HepG2 (cell line): ENCODE measurements at regions not wholly inside any gene's neighbourhood (a gene's known extent, or its start where the extent isn't known, plus 50 kb on each side); places are given as distances from the start of the nearest gene placed in this dataset.

ENCODE experiments used
- CBX2 ChIP-seq, 2 experiments: fragments of 200-600 bp in 1 of 2; sonication (generic); formaldehyde crosslinking in 1 of 2; IDR thresholded peaks; 2 replicates each; pipeline versions ENCODE4 v1.7.0 to v1.8.1; 2018 to 2022; ENCODE audit warnings: low read depth in 2 of 2, low read length in 1 of 2, mild to moderate bottlenecking in 1 of 2, missing genetic modification reagents in 1 of 2
- CHD2 ChIP-seq: IDR thresholded peaks from 2 replicates; pipeline ENCODE4 v1.6.1; 2011; ENCODE audit warnings: low read depth, low read length, improper control_type of control experiment
- CREB1 ChIP-seq, 2 experiments: fragments of 450-650 bp in 1 of 2; IDR thresholded peaks; 2 replicates each; pipeline ENCODE4 v1.6.1; 2016 to 2017; ENCODE audit warnings: control low read depth in 1 of 2, mild to moderate bottlenecking in 1 of 2, missing compliant biosample characterization in 1 of 2, missing genetic modification characterization in 1 of 2
- IRX3 ChIP-seq: sonication (generic); formaldehyde crosslinking; IDR thresholded peaks from 2 replicates; pipeline ENCODE4 v1.8.1; 2023; ENCODE audit warnings: mild to moderate bottlenecking, low read depth, missing genetic modification reagents, borderline replicate concordance
- KDM2A ChIP-seq: sonication (generic); formaldehyde crosslinking; IDR thresholded peaks from 2 replicates; pipeline ENCODE4 v1.4.0; 2020; ENCODE audit warnings: low read depth, missing genetic modification reagents, borderline replicate concordance
- PHF20 ChIP-seq: sonication (generic); formaldehyde crosslinking; IDR thresholded peaks from 2 replicates; pipeline ENCODE4 v1.5.0; 2020; ENCODE audit warnings: mild to moderate bottlenecking, missing genetic modification reagents
- SMC3 ChIP-seq: IDR thresholded peaks from 2 replicates; pipeline ENCODE4 v1.6.1; 2011; ENCODE audit warnings: low read length, improper control_type of control experiment
- SP2 ChIP-seq: sonication (generic); formaldehyde crosslinking; IDR thresholded peaks from 2 replicates; pipeline ENCODE4 v1.5.1; 2020; ENCODE audit warnings: mild to moderate bottlenecking, missing genetic modification reagents
- ZBTB33 ChIP-seq: sonication (generic); formaldehyde crosslinking; IDR thresholded peaks from 2 replicates; pipeline ENCODE4 v1.4.0; 2020; ENCODE audit warnings: missing genetic modification reagents
- ZNF75D ChIP-seq: sonication (generic); formaldehyde crosslinking; IDR thresholded peaks from 2 replicates; pipeline ENCODE4 v1.8.1; 2023; ENCODE audit warnings: missing genetic modification reagents, mild to moderate bottlenecking, borderline replicate concordance
- ZNF761 ChIP-seq: sonication (generic); formaldehyde crosslinking; conservative IDR thresholded peaks from 2 replicates; pipeline ENCODE4 v1.4.0; 2020; ENCODE audit warnings: mild to moderate bottlenecking, missing genetic modification reagents
- TF ChIP-seq, protein P1 (sequence below): sonication (generic); formaldehyde crosslinking; IDR thresholded peaks from 2 replicates; pipeline ENCODE4 v1.5.0; 2020; ENCODE audit warnings: mild to moderate bottlenecking, missing genetic modification reagents, moderate library complexity
- TF ChIP-seq, protein P2 (sequence below): sonication (generic); formaldehyde crosslinking; IDR thresholded peaks from 2 replicates; pipeline ENCODE4 v1.4.0; 2020; ENCODE audit warnings: missing genetic modification reagents, borderline replicate concordance
- TF ChIP-seq, protein P3 (sequence below): sonication (generic); formaldehyde crosslinking; IDR thresholded peaks from 2 replicates; pipeline ENCODE4 v1.4.0; 2020; ENCODE audit warnings: mild to moderate bottlenecking, missing genetic modification reagents

DNA sequence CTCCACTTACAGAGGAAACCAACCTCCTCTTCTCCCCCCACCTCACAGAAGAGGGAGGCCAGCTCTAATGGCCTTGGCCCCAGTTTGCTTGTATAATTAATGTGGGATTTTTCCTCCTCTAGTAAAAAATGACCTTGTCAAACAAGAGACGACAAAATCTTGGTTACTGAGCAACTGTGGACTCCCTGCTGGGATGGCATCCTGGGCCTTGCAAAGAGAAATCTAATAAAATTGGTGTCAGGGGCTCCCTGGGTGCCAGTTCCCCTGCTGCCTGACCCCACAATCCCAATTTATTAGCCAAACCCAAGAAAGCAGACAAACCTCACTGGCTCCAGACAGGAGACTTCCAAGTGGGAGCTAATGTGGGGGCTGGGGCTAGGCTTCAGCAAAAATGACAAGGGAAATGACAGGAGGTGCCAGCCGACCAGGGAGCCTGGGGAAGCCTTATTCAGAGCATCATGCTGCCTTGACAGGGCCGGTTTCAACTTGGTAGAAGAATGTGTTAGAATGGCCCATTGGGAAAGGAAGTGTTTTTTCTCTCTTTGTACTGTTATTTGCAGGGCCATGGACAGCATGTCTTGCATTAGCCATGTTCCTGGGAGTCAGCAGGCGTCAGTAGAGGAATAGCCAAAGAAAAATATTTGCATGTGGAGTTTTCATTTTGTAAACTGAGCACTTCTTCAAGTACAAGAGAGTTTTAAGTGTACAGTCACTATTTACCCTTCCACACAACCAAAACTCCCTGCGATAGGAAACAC lies 816.9 kb downstream of the DHX35 start:
- TF ChIP-seq, protein P1, sequence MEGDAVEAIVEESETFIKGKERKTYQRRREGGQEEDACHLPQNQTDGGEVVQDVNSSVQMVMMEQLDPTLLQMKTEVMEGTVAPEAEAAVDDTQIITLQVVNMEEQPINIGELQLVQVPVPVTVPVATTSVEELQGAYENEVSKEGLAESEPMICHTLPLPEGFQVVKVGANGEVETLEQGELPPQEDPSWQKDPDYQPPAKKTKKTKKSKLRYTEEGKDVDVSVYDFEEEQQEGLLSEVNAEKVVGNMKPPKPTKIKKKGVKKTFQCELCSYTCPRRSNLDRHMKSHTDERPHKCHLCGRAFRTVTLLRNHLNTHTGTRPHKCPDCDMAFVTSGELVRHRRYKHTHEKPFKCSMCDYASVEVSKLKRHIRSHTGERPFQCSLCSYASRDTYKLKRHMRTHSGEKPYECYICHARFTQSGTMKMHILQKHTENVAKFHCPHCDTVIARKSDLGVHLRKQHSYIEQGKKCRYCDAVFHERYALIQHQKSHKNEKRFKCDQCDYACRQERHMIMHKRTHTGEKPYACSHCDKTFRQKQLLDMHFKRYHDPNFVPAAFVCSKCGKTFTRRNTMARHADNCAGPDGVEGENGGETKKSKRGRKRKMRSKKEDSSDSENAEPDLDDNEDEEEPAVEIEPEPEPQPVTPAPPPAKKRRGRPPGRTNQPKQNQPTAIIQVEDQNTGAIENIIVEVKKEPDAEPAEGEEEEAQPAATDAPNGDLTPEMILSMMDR (CRISPR knock-in tag), result no peak
- TF ChIP-seq IRX3 (no peak), KDM2A (CRISPR knock-in tag) (no peak), CREB1 (IDR thresholded peaks at IDR 0.05) (no peak), CREB1 (CRISPR knock-in tag; IDR thresholded peaks at IDR 0.05) (no peak), CHD2 (no peak), ZNF75D (CRISPR knock-in tag) (no peak), ZNF761 (CRISPR knock-in tag) (no peak), SP2 (no peak), CBX2 (IDR thresholded peaks at IDR 0.05; ENCODE audit: low read depth, low read length) (no peak), CBX2 (CRISPR knock-in tag; IDR thresholded peaks at IDR 0.05; ENCODE audit: low read depth) (no peak), PHF20 (CRISPR knock-in tag) (no peak), ZBTB33 (CRISPR knock-in tag) (no peak), SMC3 (no peak)
- TF ChIP-seq, protein P2, sequence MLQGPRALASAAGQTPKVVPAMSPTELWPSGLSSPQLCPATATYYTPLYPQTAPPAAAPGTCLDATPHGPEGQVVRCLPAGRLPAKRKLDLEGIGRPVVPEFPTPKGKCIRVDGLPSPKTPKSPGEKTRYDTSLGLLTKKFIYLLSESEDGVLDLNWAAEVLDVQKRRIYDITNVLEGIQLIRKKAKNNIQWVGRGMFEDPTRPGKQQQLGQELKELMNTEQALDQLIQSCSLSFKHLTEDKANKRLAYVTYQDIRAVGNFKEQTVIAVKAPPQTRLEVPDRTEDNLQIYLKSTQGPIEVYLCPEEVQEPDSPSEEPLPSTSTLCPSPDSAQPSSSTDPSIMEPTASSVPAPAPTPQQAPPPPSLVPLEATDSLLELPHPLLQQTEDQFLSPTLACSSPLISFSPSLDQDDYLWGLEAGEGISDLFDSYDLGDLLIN, result no peak
- TF ChIP-seq, protein P3, sequence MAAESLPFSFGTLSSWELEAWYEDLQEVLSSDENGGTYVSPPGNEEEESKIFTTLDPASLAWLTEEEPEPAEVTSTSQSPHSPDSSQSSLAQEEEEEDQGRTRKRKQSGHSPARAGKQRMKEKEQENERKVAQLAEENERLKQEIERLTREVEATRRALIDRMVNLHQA (CRISPR knock-in tag), result no peak
